Colon (tissue), 2 donors: ENCODE measurements at regions not wholly inside any gene's neighbourhood (a gene's known extent, or its start where the extent isn't known, plus 50 kb on each side); places are given as distances from the start of the nearest gene placed in this dataset.
A peak's percentile ranks its signal among the peaks of the same experiment; 100 is the strongest.
"Not testable (repeated sequence)": the region's sequence is repeated elsewhere in the genome, so short reads cannot be mapped to it uniquely, and the experiment has no call there.

Experiments used
- FAIRE-seq: peaks from 2 replicates; lab custom pipeline; 2012; peaks lifted over from hg19 to GRCh38; lab: Jason Lieb, UNC
- donor health status: control.
- donor health status: control.

- FAIRE-seq, result no peak
Measured at GRCh38 chr5:178063277-178063676, 50.1 kb upstream of the N4BP3 start.

- no peak for FAIRE-seq
Measured at GRCh38 chr5:178058321-178059012, 54.9 kb upstream of the N4BP3 start.

GRCh38 chr5:178057839-178058238 lies 55.5 kb upstream of the N4BP3 start:
- FAIRE-seq, result no peak

GRCh38 chr5:178056935-178057334 lies 56.4 kb upstream of the N4BP3 start:
- no peak for FAIRE-seq

- not testable (repeated sequence) for FAIRE-seq
Measured at GRCh38 chr5:178055536-178055935, 57.8 kb upstream of the N4BP3 start.

GRCh38 chr5:178052062-178052461 lies 56.0 kb upstream of the PROP1 start:
- peak; percentile 77 for FAIRE-seq

- not testable (repeated sequence) for FAIRE-seq
Measured at GRCh38 chr5:178050873-178051272, 54.8 kb upstream of the PROP1 start.

GRCh38 chr5:178047943-178048342 lies 51.9 kb upstream of the PROP1 start:
- FAIRE-seq, result not testable (repeated sequence)

GRCh38 chr5:178046757-178047399 lies 50.8 kb upstream of the PROP1 start:
- FAIRE-seq, result not testable (repeated sequence)

GRCh38 chr5:178045963-178046362 lies 49.9 kb upstream of the PROP1 start:
- not testable (repeated sequence) for FAIRE-seq
